ENCODE measurements at regions not wholly inside any gene's neighbourhood (a gene's known extent, or its start where the extent isn't known, plus 50 kb on each side); places are given as distances from the start of the nearest gene placed in this dataset.

DNA sequence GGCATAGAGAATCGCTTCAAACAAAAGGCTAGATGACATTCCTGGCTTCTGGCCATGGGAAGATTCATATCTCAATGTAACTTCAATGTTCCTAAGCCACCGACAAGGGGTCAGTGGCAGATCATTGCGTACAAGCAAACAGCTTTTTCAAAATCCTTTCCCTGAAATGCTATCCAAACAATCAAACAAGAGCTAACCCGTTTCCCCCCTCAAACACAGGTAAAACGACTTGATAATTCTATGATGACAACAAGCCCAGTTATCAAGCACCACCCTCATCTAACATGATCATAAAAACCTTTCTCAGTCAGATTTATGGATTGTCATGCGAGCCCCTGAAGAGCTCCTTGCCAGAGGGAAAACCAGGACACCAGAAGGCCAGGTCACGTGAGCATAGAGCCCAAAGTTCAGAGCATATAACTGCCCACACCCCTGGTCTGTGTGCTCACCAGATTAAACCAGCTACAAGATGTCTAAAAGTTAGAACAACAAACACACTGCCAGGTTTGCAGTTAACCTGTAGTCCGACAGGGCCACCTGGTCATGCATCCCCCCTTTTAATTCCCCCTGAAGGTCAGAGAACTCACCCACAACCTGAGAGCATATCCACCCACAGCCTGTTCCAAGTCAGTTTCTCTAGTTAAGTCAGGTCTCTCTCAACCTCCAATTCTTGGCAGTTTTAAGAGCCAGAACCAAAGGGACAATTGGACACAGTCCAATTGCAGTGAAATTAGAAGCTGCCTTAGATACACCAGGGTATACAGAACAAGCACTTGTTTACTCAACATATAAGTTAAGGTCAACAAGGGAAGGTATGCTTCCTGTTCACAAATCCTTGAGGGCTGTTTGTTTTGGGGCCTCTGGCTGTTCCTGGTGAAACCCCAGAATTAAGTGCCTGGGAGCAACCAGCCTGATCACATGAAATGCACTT is 248.1 kb upstream of the PPARGC1A start:
- H3K4me3 ChIP-seq (ENCODE audit: low read depth, poor library complexity, severe bottlenecking): no peak overlapping the region
- WGBS, 2 donors: 79 to 85% methylated on average over 8 of the region's 8 CpGs
- no peak for DNase-seq (ENCODE audit: low spot score in 2 of 2)
- intact Hi-C loops (cut with DNase I; ENCODE audit: low total_unique reads): no loop called here
- no peak for TF ChIP-seq POLR2A (IDR thresholded peaks at IDR 0.05)
- TF ChIP-seq, protein P1, sequence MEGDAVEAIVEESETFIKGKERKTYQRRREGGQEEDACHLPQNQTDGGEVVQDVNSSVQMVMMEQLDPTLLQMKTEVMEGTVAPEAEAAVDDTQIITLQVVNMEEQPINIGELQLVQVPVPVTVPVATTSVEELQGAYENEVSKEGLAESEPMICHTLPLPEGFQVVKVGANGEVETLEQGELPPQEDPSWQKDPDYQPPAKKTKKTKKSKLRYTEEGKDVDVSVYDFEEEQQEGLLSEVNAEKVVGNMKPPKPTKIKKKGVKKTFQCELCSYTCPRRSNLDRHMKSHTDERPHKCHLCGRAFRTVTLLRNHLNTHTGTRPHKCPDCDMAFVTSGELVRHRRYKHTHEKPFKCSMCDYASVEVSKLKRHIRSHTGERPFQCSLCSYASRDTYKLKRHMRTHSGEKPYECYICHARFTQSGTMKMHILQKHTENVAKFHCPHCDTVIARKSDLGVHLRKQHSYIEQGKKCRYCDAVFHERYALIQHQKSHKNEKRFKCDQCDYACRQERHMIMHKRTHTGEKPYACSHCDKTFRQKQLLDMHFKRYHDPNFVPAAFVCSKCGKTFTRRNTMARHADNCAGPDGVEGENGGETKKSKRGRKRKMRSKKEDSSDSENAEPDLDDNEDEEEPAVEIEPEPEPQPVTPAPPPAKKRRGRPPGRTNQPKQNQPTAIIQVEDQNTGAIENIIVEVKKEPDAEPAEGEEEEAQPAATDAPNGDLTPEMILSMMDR (IDR thresholded peaks at IDR 0.05): no peak

DNA sequence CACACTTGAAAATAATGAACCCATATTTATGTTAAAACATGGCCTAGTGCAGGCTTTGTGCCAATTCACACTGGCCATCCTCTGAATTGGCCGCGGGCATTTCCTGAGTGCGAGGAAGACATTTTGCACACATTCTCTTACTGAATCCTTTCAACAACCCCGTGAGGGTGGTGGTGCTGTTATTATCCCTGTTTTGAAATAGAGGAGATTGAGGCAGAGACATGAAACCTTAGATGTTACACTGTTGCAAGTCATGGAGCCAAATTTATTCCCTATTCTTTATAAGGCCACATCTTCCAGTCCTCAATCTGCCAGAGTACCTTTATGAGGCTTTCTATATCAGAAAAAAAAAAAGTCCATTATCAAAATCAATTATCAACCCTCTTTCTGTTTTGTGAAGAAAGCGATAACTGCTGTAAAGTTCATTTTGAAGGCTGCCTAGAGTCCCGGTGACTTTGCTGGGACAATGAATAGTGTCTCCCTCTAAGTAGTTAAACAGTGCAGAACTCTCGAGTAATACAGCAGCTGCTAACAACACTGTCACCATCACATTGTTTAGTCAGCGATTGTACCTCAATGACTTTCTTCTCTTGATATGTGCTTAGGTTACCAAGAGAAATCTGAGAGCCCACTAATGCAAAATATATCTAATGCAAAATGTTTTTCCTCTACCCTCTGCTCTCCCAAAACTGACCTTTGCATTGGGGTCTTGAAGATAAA is 242.3 kb upstream of the PPARGC1A start:
- no peak for DNase-seq (ENCODE audit: low spot score in 2 of 2)
- WGBS, 2 donors: 87 to 89% methylated on average over 8 of the region's 8 CpGs
- intact Hi-C loops (cut with DNase I; ENCODE audit: low total_unique reads): no loop called here
- no peak overlapping the region for H3K4me3 ChIP-seq (ENCODE audit: low read depth, poor library complexity, severe bottlenecking)
- TF ChIP-seq POLR2A (IDR thresholded peaks at IDR 0.05): no peak
- TF ChIP-seq, protein P1 (IDR thresholded peaks at IDR 0.05): no peak

GRCh38 chr4:24130637-24131036 is 240.8 kb upstream of the PPARGC1A start:
- intact Hi-C loops (cut with DNase I; ENCODE audit: low total_unique reads): no loop called here
- TF ChIP-seq, protein P1 (IDR thresholded peaks at IDR 0.05): no peak
- no peak for TF ChIP-seq POLR2A (IDR thresholded peaks at IDR 0.05)
- WGBS, 2 donors: 71 to 74% methylated on average over 3 of the region's 3 CpGs
- no peak for DNase-seq (ENCODE audit: low spot score in 2 of 2)
- H3K4me3 ChIP-seq (ENCODE audit: low read depth, poor library complexity, severe bottlenecking): no peak overlapping the region

DNA sequence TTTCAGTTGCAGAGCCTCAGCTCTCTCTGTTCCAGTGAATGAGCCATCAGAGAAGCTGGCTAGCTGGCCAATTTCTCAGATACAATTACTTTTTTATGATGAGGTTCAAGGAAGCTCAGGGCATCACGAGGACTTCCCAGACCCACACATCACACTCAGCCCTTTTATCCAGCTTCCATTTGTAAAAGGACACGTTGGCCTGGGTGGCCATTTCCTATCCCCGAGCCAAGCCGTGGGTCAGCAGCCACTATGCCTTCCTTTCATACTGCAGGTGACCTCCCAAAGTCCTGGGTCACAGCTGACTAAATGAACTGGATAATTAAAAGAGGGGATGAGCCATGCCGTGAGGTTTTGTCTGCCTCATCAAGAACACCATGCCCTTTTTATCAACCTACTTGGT is 236.9 kb upstream of the PPARGC1A start:
- TF ChIP-seq POLR2A (IDR thresholded peaks at IDR 0.05): no peak
- TF ChIP-seq, protein P1 (IDR thresholded peaks at IDR 0.05): no peak
- no peak overlapping the region for H3K4me3 ChIP-seq (ENCODE audit: low read depth, poor library complexity, severe bottlenecking)
- intact Hi-C loops (cut with DNase I; ENCODE audit: low total_unique reads): no loop called here
- DNase-seq (ENCODE audit: low spot score in 2 of 2): no peak
- 83% methylated on average over 5 of the region's 5 CpGs for WGBS, 2 donors

DNA sequence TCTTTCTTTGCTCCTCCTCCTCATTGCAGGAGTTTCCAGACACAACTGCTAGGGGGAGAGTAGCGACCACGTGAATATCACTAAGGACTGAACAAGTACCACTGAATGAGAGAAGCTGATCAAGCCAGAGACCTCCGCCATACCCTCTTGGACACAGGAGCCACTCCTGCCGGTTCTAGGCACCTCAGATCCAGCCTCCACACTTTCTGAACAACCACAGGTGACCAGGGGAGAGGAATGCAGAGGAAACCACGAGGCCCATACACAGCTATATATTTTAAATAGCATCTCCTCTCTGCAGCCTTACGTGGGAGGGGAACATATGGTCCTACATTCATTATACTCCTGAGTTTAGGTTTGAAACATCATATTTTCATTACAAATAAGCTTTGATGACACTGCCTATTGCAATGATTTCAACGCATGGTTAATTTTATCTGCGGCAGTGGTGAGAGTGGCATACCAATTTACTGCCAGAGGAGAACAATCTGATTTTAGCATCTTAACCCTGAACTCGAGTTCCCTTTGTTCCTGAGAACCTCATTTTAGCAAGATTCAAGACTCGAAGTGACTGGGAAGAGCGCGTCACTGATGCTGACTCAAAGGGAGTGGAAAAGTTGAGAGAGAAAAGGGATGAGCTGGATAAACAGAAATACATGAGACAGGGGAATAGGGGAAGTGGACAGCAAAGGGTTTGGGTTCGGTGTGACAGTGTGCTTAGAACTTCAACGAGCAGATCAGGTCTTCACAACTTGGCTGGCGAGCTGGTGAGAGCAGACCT is 231.7 kb upstream of the PPARGC1A start:
- intact Hi-C loops (cut with DNase I; ENCODE audit: low total_unique reads): loop anchor here (5.0 kb wide), 1 partner anchor 1376 kb away; no protein-coding TSS in a partner anchor
- H3K4me3 ChIP-seq (ENCODE audit: low read depth, poor library complexity, severe bottlenecking): no peak overlapping the region
- no peak for TF ChIP-seq POLR2A (IDR thresholded peaks at IDR 0.05)
- TF ChIP-seq, protein P1 (IDR thresholded peaks at IDR 0.05): no peak
- 76% methylated on average over 15 of the region's 15 CpGs for WGBS, 2 donors
- DNase-seq (ENCODE audit: low spot score in 2 of 2): no peak
